Adrenal gland (tissue), 9 donors: ENCODE measurements at regions not wholly inside any gene's neighbourhood (a gene's known extent, or its start where the extent isn't known, plus 50 kb on each side); places are given as distances from the start of the nearest gene placed in this dataset.

ENCODE experiments used
- DNase-seq, 7 donors: peaks; one replicate each; pipeline ENCODE4 v3.0.0-alpha.2; 2019 to 2020
- H3K27ac ChIP-seq, 5 donors: fragments of 200-600 bp; sonication (generic) in 4 of 5; 1 replicate in 3 of 5; 2 replicates in 2 of 5; pipeline versions ENCODE4 v1.5.1 to v1.8.0; 2016 to 2020; ENCODE audit warnings: mild to moderate bottlenecking in 1 of 5
- H3K27me3 ChIP-seq: fragments of 200-600 bp; 2 replicates; pipeline ENCODE4 v1.8.0; 2021
- H3K36me3 ChIP-seq, 2 donors: fragments of 200-600 bp; replicated peaks in 1 of 2; 1 replicate in 1 of 2; 2 replicates in 1 of 2; pipeline versions ENCODE4 v1.5.1 to v1.8.0; 2018 to 2022
- H3K4me1 ChIP-seq, 2 donors: fragments of 200-600 bp; replicated peaks in 1 of 2; 1 replicate in 1 of 2; 2 replicates in 1 of 2; pipeline versions ENCODE4 v1.5.1 to v1.8.0; 2018 to 2021
- H3K4me3 ChIP-seq, 4 donors: fragments of 200-600 bp; sonication (generic) in 3 of 4; one replicate each; pipeline ENCODE4 v1.5.1; 2016 to 2018
- H3K9me3 ChIP-seq, 3 donors: fragments of 200-600 bp; sonication (generic) in 1 of 3; replicated peaks in 1 of 3; 1 replicate in 2 of 3; 2 replicates in 1 of 3; pipeline versions ENCODE4 v1.5.1 to v1.8.0; 2016 to 2021
- CTCF ChIP-seq, 6 experiments: fragments of 450-650 bp in 4 of 6; fragments of 200-600 bp in 2 of 6; sonication (generic) in 1 of 6; IDR thresholded peaks; 1 replicate in 5 of 6; 2 replicates in 1 of 6; pipeline versions ENCODE4 v1.5.1 to v1.8.0; 2016 to 2021; ENCODE audit warnings: antibody characterized with exemption in 6 of 6, mild to moderate bottlenecking in 2 of 6, moderate library complexity in 1 of 6
- POLR2A ChIP-seq, 2 donors: fragments of 450-650 bp; IDR thresholded peaks; one replicate each; pipeline ENCODE4 v1.6.1; 2017; ENCODE audit warnings: antibody characterized with exemption in 2 of 2, mild to moderate bottlenecking in 2 of 2, moderate library complexity in 1 of 2
- WGBS, 4 donors: extraction: QIAGEN DNeasy Blood & Tissue Kit in 2 of 4; methylation state at CpG; one replicate each; pipeline versions ENCODE4 v1.1.5 to v1.1.7; 2013 to 2017; 5-methylcytosine and 5-hydroxymethylcytosine counted together
- intact Hi-C, 2 donors: fragments of 100-400 bp; cut with DNase I; formaldehyde crosslinking; loops; one replicate each; pipeline versions ENCODE4 v1.14.1 to v1.15.0; 2022 to 2023
- donor health status: healthy with polysubstance abuse.
- donor health status: Bipolar disorder and iron deficiency.
- donor health status: DM: yes; HTN: yes; CAD: no.
- donor health status: DM: no; HTN: no; CAD: no.
- donor health status: DM: no; HTN: no; CAD: no.

- no peak for DNase-seq
- Histone ChIP-seq H3K36me3 (no peaks in the 10 kb centered on the region), H3K27ac (no peak overlapping the region), H3K4me1 (peaks cover 0 to 7% of the 10 kb centered on the region in 2 donors), H3K4me3 (no peak overlapping the region), H3K27me3 (no peaks in the 10 kb centered on the region), H3K9me3 (no peaks in the 10 kb centered on the region)
- intact Hi-C loops, result no loop called here
- TF ChIP-seq POLR2A (IDR thresholded peaks at IDR 0.05) (no peak), CTCF (IDR thresholded peaks at IDR 0.05) (no peak)
- WGBS, 4 donors, result 72 to 77% (median 75%) methylated on average over 5 of the region's 5 CpGs
Observed at GRCh38 chr13:59534806-59535205, 628.9 kb downstream of the DIAPH3 start.

- 92 to 97% (median 95%) methylated on average over 2 to 3 of the region's 3 CpGs for WGBS, 4 donors
- no peaks in the 10 kb centered on the region for H3K9me3 ChIP-seq
- H3K4me1 ChIP-seq, result no peaks in the 10 kb centered on the region
- DNase-seq, result no peak
- H3K27me3 ChIP-seq, result no peaks in the 10 kb centered on the region
- no peak for TF ChIP-seq POLR2A (IDR thresholded peaks at IDR 0.05)
- TF ChIP-seq CTCF (IDR thresholded peaks at IDR 0.05), result no peak
- no peaks in the 10 kb centered on the region for H3K36me3 ChIP-seq
- intact Hi-C loops, result no loop called here
- no peak overlapping the region for H3K4me3 ChIP-seq
- H3K27ac ChIP-seq, result no peak overlapping the region
Observed at GRCh38 chr13:59537500-59537899, 626.2 kb downstream of the DIAPH3 start.

- Histone ChIP-seq H3K4me3 (no peak overlapping the region), H3K27me3 (no peaks in the 10 kb centered on the region), H3K4me1 (no peaks in the 10 kb centered on the region), H3K27ac (no peak overlapping the region), H3K36me3 (no peaks in the 10 kb centered on the region), H3K9me3 (no peaks in the 10 kb centered on the region)
- 43 to 89% (median 53%) methylated on average over 2 to 3 of the region's 3 CpGs for WGBS, 4 donors
- intact Hi-C loops, result no loop called here
- no peak for DNase-seq
- TF ChIP-seq CTCF (IDR thresholded peaks at IDR 0.05) (no peak), POLR2A (IDR thresholded peaks at IDR 0.05) (no peak)
Observed at GRCh38 chr13:59538512-59538911, 625.2 kb downstream of the DIAPH3 start.

GRCh38 chr13:59542303-59542702, 621.4 kb downstream of the DIAPH3 start:
- Histone ChIP-seq H3K36me3 (no peaks in the 10 kb centered on the region), H3K27ac (no peak overlapping the region), H3K4me1 (no peaks in the 10 kb centered on the region), H3K9me3 (no peaks in the 10 kb centered on the region), H3K27me3 (no peaks in the 10 kb centered on the region), H3K4me3 (no peak overlapping the region)
- intact Hi-C loops, result no loop called here
- no peak for TF ChIP-seq CTCF (IDR thresholded peaks at IDR 0.05)
- TF ChIP-seq POLR2A (IDR thresholded peaks at IDR 0.05), result no peak
- no peak for DNase-seq
